Type B pancreatic cell (in vitro differentiated cells): ENCODE measurements at regions not wholly inside any gene's neighbourhood (a gene's known extent, or its start where the extent isn't known, plus 50 kb on each side); places are given as distances from the start of the nearest gene placed in this dataset.

Source experiments
- DNase-seq: peaks from one replicate; pipeline ENCODE4 v3.0.0; 2021; ENCODE audit warnings: mixed read lengths; ENCODE audit not compliant: unreplicated experiment; ENCODE audit errors: extremely low spot score
- H3K27ac Mint-ChIP-seq: 2 replicates; pipeline ENCODE4 v1.8.0; 2021; ENCODE audit warnings: mild to moderate bottlenecking, mixed read lengths
- H3K27me3 Mint-ChIP-seq: 2 replicates; pipeline ENCODE4 v1.8.0; 2021; ENCODE audit warnings: mixed read lengths
- H3K36me3 Mint-ChIP-seq: 2 replicates; pipeline ENCODE4 v1.8.0; 2021; ENCODE audit warnings: mixed read lengths
- H3K4me1 Mint-ChIP-seq: one replicate; pipeline ENCODE4 v1.8.0; 2021; ENCODE audit warnings: mixed read lengths; ENCODE audit not compliant: unreplicated experiment
- H3K4me3 Mint-ChIP-seq: 2 replicates; pipeline ENCODE4 v1.8.0; 2021; ENCODE audit warnings: mild to moderate bottlenecking, mixed read lengths
- H3K9me3 Mint-ChIP-seq: 2 replicates; pipeline ENCODE4 v1.8.0; 2021; ENCODE audit warnings: mixed read lengths
- CTCF ChIP-seq: fragments of 200-600 bp; sonication (generic); conservative IDR thresholded peaks from 2 replicates; pipeline ENCODE4 v1.5.0; 2021; ENCODE audit warnings: antibody characterized with exemption, mild to moderate bottlenecking

DNA sequence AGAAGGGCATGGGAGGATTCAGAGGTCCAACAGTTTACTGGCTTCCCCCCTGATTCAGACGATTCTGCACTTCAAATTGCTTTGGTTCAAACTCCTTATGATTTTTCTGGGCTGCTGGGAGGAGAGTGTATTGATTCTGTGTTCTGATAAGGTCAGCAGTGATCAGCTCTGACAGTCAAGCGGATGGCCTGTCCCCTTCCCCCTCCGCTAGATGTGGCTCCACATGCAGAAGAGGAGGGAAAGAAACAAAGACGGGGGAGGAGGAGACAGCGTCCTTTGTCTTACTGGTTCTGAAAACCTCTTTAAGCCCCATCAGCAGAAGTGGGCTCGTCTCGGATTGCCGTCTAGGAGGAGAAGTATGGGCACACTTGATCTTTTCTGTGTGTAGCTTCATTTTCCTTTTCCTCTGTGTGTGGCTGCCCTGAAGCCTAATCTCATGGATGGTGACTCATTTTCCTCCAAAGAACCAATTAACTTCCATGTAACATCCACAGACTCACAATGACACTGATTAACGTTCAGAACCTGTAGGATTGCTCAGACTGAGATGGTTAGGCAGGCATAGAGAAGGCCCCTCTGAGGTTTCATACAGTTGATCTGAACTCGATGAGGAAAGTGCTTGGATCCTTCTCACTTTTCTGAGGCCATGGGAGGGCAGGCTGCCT lies 162.4 kb upstream of the PPP2R3A start:
- Mint-ChIP-seq H3K27me3 (peaks cover 27% of the 10 kb centered on the region), H3K27ac (no peak overlapping the region), H3K4me1 (no peaks in the 10 kb centered on the region), H3K4me3 (no peak overlapping the region), H3K36me3 (no peaks in the 10 kb centered on the region), H3K9me3 (no peaks in the 10 kb centered on the region)
- no peak for DNase-seq
- TF ChIP-seq CTCF = no peak

GRCh38 chr3:135805752-135806151 lies 159.8 kb upstream of the PPP2R3A start:
- Mint-ChIP-seq H3K27me3 (peaks cover 40% of the 10 kb centered on the region), H3K4me1 (peaks cover 4% of the 10 kb centered on the region), H3K4me3 (no peak overlapping the region), H3K9me3 (no peaks in the 10 kb centered on the region), H3K36me3 (no peaks in the 10 kb centered on the region), H3K27ac (no peak overlapping the region)
- no peak for DNase-seq
- TF ChIP-seq CTCF = no peak

- H3K36me3 Mint-ChIP-seq = no peaks in the 10 kb centered on the region
- no peak overlapping the region for H3K27ac Mint-ChIP-seq
- peaks cover 4% of the 10 kb centered on the region for H3K4me1 Mint-ChIP-seq
- no peak for DNase-seq
- peaks cover 40% of the 10 kb centered on the region for H3K27me3 Mint-ChIP-seq
- no peak for TF ChIP-seq CTCF
- H3K4me3 Mint-ChIP-seq = no peak overlapping the region
- no peaks in the 10 kb centered on the region for H3K9me3 Mint-ChIP-seq
Measured at GRCh38 chr3:135806317-135806716, 159.2 kb upstream of the PPP2R3A start.

GRCh38 chr3:135807879-135808278 lies 157.6 kb upstream of the PPP2R3A start:
- peaks cover 45% of the 10 kb centered on the region for H3K27me3 Mint-ChIP-seq
- peaks cover 4% of the 10 kb centered on the region for H3K4me1 Mint-ChIP-seq
- H3K9me3 Mint-ChIP-seq = no peaks in the 10 kb centered on the region
- no peak overlapping the region for H3K4me3 Mint-ChIP-seq
- H3K36me3 Mint-ChIP-seq = no peaks in the 10 kb centered on the region
- no peak for DNase-seq
- TF ChIP-seq CTCF = no peak
- no peak overlapping the region for H3K27ac Mint-ChIP-seq

DNA sequence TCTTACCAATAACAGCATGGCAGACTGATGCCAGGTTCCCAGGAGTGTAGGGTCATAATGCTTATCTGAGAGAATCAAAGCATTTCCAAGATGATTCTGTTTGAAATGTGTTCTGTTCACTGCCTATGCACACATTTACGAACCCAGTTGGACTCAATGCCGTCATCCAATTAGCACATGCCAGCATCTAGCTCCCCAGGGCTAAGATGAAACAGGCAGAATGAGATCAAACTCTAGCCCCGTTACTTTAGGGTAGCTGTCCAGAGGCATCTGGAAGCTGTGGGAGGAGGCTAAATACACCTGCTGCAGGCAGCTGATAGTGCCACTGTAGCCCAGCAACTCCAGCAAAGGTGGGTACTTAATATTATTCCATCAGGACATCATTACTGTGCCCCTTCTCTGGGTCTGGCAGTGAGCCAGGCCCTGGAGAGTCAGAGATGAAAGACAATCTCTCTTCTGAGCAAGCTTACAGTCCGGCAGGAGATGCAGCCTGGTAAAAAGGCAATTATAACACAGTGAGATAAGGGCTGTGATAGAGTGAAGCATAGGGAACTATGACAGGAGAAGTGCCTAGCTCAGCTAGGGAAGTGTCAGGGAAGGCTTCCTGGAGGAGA lies 156.4 kb upstream of the PPP2R3A start:
- TF ChIP-seq CTCF = no peak
- H3K36me3 Mint-ChIP-seq = no peaks in the 10 kb centered on the region
- no peak overlapping the region for H3K4me3 Mint-ChIP-seq
- DNase-seq = no peak
- peak overlapping the region; percentile 5 for H3K27ac Mint-ChIP-seq
- H3K4me1 Mint-ChIP-seq = peaks cover 4% of the 10 kb centered on the region
- H3K9me3 Mint-ChIP-seq = no peaks in the 10 kb centered on the region
- peaks cover 42% of the 10 kb centered on the region for H3K27me3 Mint-ChIP-seq
